HG02943 (cell line): ENCODE measurements at regions not wholly inside any gene's neighbourhood (a gene's known extent, or its start where the extent isn't known, plus 50 kb on each side); places are given as distances from the start of the nearest gene placed in this dataset.

Source experiments
- ATAC-seq: cut with Tn5 transposase; IDR thresholded peaks from one replicate; pipeline ENCODE4 v1.9.1; 2021; ENCODE audit warnings: mild to moderate bottlenecking, low read depth, moderate library complexity; ENCODE audit not compliant: unreplicated experiment

- no peak for ATAC-seq
These were observed 389.5 kb downstream of the MTX2 start for GRCh38 chr2:176658708-176659107.

DNA sequence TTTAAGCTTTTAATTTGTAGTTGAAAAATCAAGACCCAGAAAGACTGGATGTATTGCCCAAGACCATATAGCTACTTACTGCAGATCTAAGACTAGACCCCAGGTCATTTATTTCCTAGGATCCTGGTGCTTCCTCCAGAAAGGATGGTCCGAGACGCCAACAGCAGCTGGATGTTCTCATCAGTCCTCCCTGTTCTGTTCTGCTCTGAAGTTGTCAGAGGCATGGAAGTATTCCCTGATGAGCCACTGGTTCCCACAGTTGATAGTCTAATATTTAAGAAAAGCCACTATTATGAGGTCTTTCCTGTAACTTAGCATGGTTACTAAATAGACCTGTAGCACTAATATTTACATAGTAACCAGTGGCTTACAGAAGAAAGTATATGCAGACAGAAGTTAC is 393.5 kb downstream of the MTX2 start:
- no peak for ATAC-seq

- ATAC-seq: no peak
These were observed 395.2 kb downstream of the MTX2 start for GRCh38 chr2:176664478-176664877.

GRCh38 chr2:176665086-176665485 is 395.8 kb downstream of the MTX2 start:
- no peak for ATAC-seq

DNA sequence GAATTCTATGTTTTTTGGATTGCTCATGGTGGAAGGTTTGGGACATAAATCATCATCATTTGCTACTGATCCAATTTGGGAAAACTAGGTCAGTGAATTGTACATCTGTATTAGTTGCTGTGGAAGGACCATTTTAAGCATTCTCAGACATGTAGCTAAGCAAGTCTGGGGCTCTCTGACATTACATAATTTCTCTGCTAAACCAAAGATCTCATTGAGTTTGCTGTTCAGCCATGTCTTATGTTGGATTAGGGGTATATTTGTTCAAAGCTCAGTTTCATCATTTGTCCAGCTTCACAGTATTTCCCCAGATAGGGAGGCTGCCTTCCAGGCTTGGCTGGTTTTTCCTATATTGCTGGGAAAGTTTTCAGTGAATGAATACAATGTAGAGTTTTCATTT is 399.7 kb downstream of the MTX2 start:
- ATAC-seq: no peak

DNA sequence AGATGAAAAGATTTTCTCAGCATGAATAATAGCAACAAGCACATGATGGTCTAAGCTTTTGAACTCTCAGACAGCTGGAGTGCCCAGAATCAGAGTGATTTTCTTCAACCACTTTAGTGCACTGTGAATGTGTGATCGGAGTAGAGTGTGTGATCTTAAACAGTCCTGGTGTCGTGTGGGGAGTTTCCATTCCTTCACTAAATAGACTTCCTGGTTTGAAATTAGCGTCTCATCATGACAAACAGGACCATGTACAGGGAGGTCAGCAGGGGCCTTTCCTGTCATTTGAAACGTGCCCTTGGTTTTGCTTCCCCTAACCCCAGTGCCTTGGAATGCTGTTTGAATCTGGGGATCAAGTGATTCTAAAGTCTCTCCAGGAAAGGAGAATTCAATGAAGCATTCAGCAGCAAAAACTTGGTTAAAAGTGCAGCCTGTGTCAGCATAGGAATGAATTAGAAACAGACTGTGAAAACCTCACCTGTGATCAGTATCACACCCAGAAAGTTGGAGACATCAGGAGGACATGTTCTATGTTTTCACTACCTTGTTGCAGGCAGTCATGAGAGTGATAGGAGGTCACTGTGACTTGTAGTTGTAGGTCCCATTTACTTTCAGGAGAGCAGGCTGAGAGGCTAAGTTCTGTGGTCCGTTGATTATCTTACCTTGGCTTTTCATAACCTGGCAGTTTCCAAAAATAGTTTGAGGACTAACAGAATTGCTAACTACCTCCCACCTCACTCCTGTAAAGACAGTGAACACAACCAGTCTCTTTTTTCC is 400.3 kb downstream of the MTX2 start:
- ATAC-seq: no peak

- ATAC-seq: no peak
These were observed 406.2 kb downstream of the MTX2 start for GRCh38 chr2:176675271-176675949.

- no peak for ATAC-seq
These were observed 408.6 kb downstream of the MTX2 start for GRCh38 chr2:176677746-176678265.

GRCh38 chr2:176678571-176678970 is 409.3 kb downstream of the MTX2 start:
- no peak for ATAC-seq

GRCh38 chr2:176679061-176679669 is 409.9 kb downstream of the MTX2 start:
- no peak for ATAC-seq

DNA sequence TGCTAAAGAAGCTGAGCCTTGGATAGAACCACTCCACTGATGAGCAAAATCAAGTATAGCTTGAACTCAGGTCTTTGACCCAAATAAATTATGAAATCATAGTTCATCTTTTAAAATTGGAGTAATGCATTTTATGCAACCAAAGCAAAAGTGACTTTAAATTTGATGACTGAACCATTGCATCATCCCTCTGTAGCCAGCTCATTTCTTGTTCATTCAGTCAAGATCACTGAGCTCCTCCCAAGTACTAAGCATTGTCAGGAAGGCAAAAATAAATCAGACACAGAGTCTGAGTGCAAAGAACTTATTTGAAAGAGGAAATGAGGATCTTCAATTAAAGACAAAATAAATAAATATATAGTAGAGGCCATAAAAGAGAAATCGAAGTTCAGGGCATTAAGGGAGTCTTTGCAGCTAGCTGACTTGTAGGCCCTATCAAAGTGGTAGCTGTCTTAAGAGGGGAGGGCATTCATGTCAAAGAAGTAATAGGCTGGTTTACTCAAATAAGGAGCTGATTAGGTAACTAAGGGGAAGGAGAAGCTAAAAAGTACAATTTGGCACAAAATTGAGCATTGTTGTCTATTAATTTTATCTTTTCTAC is 411.8 kb downstream of the MTX2 start:
- no peak for ATAC-seq

GRCh38 chr2:176681584-176682115 is 412.4 kb downstream of the MTX2 start:
- no peak for ATAC-seq

GRCh38 chr2:176682278-176682677 is 413.0 kb downstream of the MTX2 start:
- ATAC-seq: no peak

- ATAC-seq: no peak
These were observed 414.4 kb downstream of the MTX2 start for GRCh38 chr2:176683618-176684111.

GRCh38 chr2:176685908-176686307 is 416.7 kb downstream of the MTX2 start:
- no peak for ATAC-seq

- no peak for ATAC-seq
These were observed 417.1 kb downstream of the MTX2 start for GRCh38 chr2:176686328-176686727.

- ATAC-seq: no peak
These were observed 418.1 kb downstream of the MTX2 start for GRCh38 chr2:176687342-176687741.

DNA sequence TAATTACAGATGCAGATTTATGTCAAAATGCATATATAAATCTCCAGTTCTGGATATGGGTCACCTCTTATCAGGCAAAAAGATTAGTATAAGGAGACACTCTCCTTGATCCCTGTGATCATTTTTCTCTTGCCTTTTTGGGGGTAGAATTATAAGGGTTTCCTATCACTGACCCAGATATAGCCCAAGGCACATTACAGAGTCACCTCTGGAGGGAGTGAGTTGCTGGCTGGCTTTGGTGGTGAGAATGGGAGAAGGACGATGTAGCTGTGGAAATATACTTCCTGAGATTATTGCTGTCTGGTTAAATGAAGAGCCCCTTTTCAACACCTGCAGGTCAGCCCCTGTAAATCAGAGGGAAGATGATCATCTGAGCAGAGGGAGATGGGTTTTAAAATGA is 418.7 kb downstream of the MTX2 start:
- no peak for ATAC-seq

GRCh38 chr2:176689711-176690110 is 420.5 kb downstream of the MTX2 start:
- no peak for ATAC-seq

- no peak for ATAC-seq
These were observed 422.2 kb downstream of the MTX2 start for GRCh38 chr2:176691471-176691870.

DNA sequence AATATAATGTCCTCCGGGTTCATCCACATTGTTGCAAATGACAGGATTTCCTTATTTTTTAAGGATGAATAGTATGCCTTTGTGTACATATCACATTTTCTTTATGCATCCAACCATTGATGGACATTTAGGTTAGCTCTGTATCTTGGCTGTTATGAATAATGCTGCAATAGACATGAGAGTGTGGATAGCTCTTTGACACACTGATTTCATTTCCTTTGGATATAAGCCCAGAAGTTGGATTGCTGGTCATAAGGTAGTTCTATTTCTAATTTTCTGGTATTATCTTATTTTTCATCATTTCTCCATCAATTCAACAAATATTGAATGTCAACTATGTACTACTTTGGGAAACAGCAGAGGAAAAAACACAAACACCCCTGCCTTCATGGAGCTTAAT is 423.3 kb downstream of the MTX2 start:
- no peak for ATAC-seq
